Esophagus muscularis mucosa (tissue), 4 donors: ENCODE measurements at regions not wholly inside any gene's neighbourhood (a gene's known extent, or its start where the extent isn't known, plus 50 kb on each side); places are given as distances from the start of the nearest gene placed in this dataset.

ENCODE experiments used
- DNase-seq: peaks from one replicate; pipeline ENCODE4 v3.0.0-alpha.2; 2017; ENCODE audit errors: extremely low spot score
- H3K27ac ChIP-seq, 4 donors: fragments of 200-600 bp; sonication (generic); replicated peaks in 1 of 4; 1 replicate in 3 of 4; 2 replicates in 1 of 4; pipeline ENCODE4 v1.5.1; 2016 to 2019; ENCODE audit warnings: mild to moderate bottlenecking in 1 of 4
- H3K27me3 ChIP-seq, 4 donors: fragments of 200-600 bp; sonication (generic); one replicate each; pipeline versions ENCODE4 v1.5.1 to v1.6.0; 2016 to 2019
- H3K36me3 ChIP-seq, 4 donors: fragments of 200-600 bp; sonication (generic); one replicate each; pipeline ENCODE4 v1.5.1; 2016 to 2019
- H3K4me1 ChIP-seq, 4 donors: fragments of 200-600 bp; sonication (generic); one replicate each; pipeline ENCODE4 v1.5.1; 2016 to 2019
- H3K4me3 ChIP-seq, 4 donors: fragments of 200-600 bp; sonication (generic); 1 replicate in 2 of 4; 2 replicates in 2 of 4; pipeline ENCODE4 v1.5.1; 2016 to 2019; ENCODE audit warnings: mild to moderate bottlenecking in 4 of 4, moderate library complexity in 1 of 4
- H3K9me3 ChIP-seq, 4 donors: fragments of 200-600 bp; sonication (generic); 1 replicate in 3 of 4; 2 replicates in 1 of 4; pipeline ENCODE4 v1.5.1; 2016 to 2019
- EP300 ChIP-seq: sonication (generic); formaldehyde crosslinking; IDR thresholded peaks from one replicate; pipeline ENCODE4 v1.6.1; 2017; ENCODE audit warnings: antibody characterized with exemption
- POLR2A ChIP-seq: fragments of 450-650 bp; IDR thresholded peaks from one replicate; pipeline ENCODE4 v1.6.1; 2017; ENCODE audit warnings: antibody characterized with exemption, moderate library complexity, mild to moderate bottlenecking, low read depth
- POLR2AphosphoS5 ChIP-seq, 2 donors: sonication (generic); formaldehyde crosslinking; IDR thresholded peaks; one replicate each; pipeline ENCODE4 v1.6.1; 2017; ENCODE audit warnings: antibody characterized with exemption in 2 of 2
- WGBS: methylation state at CpG from one replicate; pipeline ENCODE4 v1.1.5; 2018; 5-methylcytosine and 5-hydroxymethylcytosine counted together
- intact Hi-C: fragments of 100-400 bp; cut with DNase I; formaldehyde crosslinking; loops from one replicate; pipeline ENCODE4 v1.15.1; 2023
- TF ChIP-seq, protein P1 (sequence below), 3 experiments: fragments of 200-600 bp in 2 of 3; fragments of 450-650 bp in 1 of 3; sonication (generic) in 2 of 3; IDR thresholded peaks; one replicate each; pipeline ENCODE4 v1.5.1; 2017 to 2019; ENCODE audit warnings: antibody characterized with exemption in 3 of 3, mild to moderate bottlenecking in 2 of 3, moderate library complexity in 1 of 3

DNA sequence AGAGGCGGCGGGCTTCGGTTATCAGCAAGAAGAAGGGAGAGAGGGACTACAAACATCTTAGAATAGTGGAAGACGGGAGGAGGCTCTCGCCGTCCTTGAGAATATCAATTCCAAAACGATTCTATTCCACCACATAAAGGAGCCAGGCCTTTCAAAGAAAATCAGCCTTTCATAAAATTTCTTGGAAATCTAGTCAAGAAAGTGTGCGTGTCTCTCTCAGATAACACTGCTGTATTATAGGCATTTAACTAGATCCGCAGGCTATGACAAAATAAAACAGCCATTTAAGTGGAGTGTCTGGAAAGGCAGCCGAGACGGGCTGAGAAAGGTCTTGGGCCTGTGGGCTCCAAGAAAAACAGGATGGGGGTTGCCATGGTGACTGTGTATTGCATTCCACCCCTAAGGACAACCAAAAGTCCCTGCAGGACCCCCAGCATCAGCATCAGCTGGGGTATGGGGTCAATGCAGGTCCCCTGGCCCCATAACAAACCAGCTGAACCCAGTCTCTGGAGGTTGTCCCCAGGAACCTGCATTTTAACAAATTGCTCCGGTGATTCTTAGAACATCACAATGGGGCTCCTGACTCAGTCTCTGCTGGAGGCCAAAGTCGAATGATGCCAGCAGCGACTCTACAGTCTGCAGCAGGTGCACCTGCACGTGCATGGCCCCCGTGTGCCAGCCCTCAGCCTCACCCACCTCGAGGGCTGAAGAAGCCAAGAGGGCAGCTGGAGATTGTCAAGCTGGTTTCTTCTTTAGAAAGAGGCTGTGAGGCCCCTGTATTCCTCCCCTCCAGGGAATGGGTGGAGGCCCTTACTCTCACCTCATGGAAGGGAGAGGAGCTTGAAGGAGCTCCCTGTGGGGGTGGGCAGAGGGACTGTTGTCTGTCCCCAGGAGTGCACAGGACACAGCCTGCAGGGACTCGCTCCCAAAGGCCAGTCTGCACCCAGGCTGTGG lies 287.4 kb downstream of the NPHP4 start:
- DNase-seq: no peak
- Histone ChIP-seq H3K4me1 (no peaks in the 10 kb centered on the region), H3K9me3 (no peaks in the 10 kb centered on the region), H3K27ac (no peak overlapping the region), H3K27me3 (peaks cover 0 to 30% (median 0%) of the 10 kb centered on the region in 4 donors), H3K4me3 (no peak overlapping the region), H3K36me3 (no peaks in the 10 kb centered on the region)
- WGBS: 81% methylated on average over 18 of the region's 18 CpGs
- TF ChIP-seq POLR2AphosphoS5 (IDR thresholded peaks at IDR 0.05) (no peak), EP300 (no peak), POLR2A (no peak)
- TF ChIP-seq, protein P1, sequence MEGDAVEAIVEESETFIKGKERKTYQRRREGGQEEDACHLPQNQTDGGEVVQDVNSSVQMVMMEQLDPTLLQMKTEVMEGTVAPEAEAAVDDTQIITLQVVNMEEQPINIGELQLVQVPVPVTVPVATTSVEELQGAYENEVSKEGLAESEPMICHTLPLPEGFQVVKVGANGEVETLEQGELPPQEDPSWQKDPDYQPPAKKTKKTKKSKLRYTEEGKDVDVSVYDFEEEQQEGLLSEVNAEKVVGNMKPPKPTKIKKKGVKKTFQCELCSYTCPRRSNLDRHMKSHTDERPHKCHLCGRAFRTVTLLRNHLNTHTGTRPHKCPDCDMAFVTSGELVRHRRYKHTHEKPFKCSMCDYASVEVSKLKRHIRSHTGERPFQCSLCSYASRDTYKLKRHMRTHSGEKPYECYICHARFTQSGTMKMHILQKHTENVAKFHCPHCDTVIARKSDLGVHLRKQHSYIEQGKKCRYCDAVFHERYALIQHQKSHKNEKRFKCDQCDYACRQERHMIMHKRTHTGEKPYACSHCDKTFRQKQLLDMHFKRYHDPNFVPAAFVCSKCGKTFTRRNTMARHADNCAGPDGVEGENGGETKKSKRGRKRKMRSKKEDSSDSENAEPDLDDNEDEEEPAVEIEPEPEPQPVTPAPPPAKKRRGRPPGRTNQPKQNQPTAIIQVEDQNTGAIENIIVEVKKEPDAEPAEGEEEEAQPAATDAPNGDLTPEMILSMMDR (IDR thresholded peaks at IDR 0.05): no peak
- intact Hi-C loops: no loop called here

DNA sequence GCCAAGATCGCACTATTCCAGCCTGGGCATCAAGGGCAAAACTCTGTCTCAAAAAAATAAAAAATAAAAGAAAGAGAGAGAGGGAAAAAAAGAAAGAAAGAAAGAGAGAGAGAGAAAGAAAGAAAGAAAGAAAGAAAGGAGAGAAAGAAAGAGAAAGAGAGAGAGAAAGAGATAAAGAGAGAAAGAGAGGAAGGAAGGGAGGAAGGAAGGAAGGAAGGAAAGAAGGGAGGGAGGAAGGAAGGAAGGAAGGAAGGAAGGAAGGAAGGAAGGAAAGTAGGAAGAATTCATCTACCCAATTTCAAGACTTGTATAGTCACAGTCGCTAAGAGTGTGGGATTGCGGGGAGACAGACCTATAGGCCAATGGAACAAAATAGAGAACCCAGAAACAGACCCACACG lies 290.6 kb downstream of the NPHP4 start:
- no peak overlapping the region for H3K27ac ChIP-seq
- no peak overlapping the region for H3K4me3 ChIP-seq
- intact Hi-C loops: no loop called here
- H3K4me1 ChIP-seq: no peaks in the 10 kb centered on the region
- TF ChIP-seq POLR2AphosphoS5 (IDR thresholded peaks at IDR 0.05): no peak
- TF ChIP-seq, protein P1 (IDR thresholded peaks at IDR 0.05): no peak
- TF ChIP-seq EP300: no peak
- no peak for TF ChIP-seq POLR2A
- WGBS: 82% methylated on average over 4 of the region's 4 CpGs
- H3K9me3 ChIP-seq: no peaks in the 10 kb centered on the region
- no peaks in the 10 kb centered on the region for H3K36me3 ChIP-seq
- no peak for DNase-seq
- peaks cover 0 to 17% (median 0%) of the 10 kb centered on the region in 4 donors for H3K27me3 ChIP-seq

DNA sequence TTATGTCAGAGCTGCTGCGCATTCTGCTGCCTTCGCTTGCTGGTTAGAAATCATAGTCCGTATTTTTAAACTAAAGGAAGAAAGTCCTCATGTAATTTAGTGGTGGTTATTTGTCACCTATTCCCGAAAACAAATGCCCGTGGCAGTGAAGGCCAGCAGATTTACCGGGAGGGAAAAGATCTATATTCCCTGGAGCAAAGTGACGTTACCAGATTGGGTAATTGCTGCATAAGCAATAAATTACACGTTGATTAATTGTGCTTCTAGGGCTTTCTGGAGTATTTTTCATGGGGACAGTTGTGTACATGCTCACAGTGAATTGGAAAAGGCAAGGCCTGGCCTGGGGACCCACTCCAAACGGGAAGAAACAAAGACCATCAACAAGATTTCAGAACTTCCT lies 298.7 kb downstream of the NPHP4 start:
- H3K27ac ChIP-seq: no peak overlapping the region
- no peak for TF ChIP-seq POLR2A
- no peak for TF ChIP-seq POLR2AphosphoS5 (IDR thresholded peaks at IDR 0.05)
- TF ChIP-seq, protein P1 (IDR thresholded peaks at IDR 0.05): no peak
- no peak for TF ChIP-seq EP300
- H3K9me3 ChIP-seq: no peaks in the 10 kb centered on the region
- no peak for DNase-seq
- intact Hi-C loops: no loop called here
- 88% methylated on average over 9 of the region's 9 CpGs for WGBS
- no peaks in the 10 kb centered on the region for H3K4me1 ChIP-seq
- no peaks in the 10 kb centered on the region for H3K36me3 ChIP-seq
- H3K4me3 ChIP-seq: no peak overlapping the region
- H3K27me3 ChIP-seq: peaks cover 0 to 37% (median 3%) of the 10 kb centered on the region in 4 donors

DNA sequence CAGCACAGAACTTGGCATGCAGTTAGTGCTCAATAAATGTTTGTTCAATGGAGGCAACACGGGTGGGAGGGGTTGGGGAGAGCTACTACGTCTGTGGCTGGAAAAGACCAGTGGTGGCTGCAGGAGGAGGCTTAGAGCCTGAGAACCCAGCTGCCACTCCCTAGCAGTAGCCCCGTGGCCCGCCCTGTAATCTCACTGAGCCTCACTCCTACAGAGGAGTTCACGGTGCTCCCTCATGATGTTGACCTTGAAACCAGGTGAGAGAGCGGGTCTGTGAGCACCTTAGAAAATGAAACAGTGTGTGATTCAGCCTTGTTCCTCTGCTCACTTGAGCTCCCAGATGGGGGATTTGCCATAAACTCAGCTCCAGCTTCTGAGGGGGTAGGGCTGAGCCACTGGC lies 299.6 kb downstream of the NPHP4 start:
- intact Hi-C loops: no loop called here
- 94% methylated on average over 3 of the region's 6 CpGs for WGBS

More for the DNA sequence above, 299.6 kb downstream of the NPHP4 start:
- H3K4me3 ChIP-seq: no peak overlapping the region
- TF ChIP-seq, protein P1 (IDR thresholded peaks at IDR 0.05): no peak
- TF ChIP-seq POLR2AphosphoS5 (IDR thresholded peaks at IDR 0.05) (no peak), POLR2A (no peak), EP300 (no peak)
- H3K36me3 ChIP-seq: no peaks in the 10 kb centered on the region
- H3K27me3 ChIP-seq: peaks cover 0 to 39% (median 3%) of the 10 kb centered on the region in 4 donors
- H3K9me3 ChIP-seq: no peaks in the 10 kb centered on the region
- no peak overlapping the region for H3K27ac ChIP-seq
- no peaks in the 10 kb centered on the region for H3K4me1 ChIP-seq
- DNase-seq: no peak
